NCI-H226 (cell line): ENCODE measurements at regions not wholly inside any gene's neighbourhood (a gene's known extent, or its start where the extent isn't known, plus 50 kb on each side); places are given as distances from the start of the nearest gene placed in this dataset.

ENCODE experiments used
- DNase-seq: peaks from one replicate; pipeline ENCODE4 v3.0.0-alpha.2; 2015

DNA sequence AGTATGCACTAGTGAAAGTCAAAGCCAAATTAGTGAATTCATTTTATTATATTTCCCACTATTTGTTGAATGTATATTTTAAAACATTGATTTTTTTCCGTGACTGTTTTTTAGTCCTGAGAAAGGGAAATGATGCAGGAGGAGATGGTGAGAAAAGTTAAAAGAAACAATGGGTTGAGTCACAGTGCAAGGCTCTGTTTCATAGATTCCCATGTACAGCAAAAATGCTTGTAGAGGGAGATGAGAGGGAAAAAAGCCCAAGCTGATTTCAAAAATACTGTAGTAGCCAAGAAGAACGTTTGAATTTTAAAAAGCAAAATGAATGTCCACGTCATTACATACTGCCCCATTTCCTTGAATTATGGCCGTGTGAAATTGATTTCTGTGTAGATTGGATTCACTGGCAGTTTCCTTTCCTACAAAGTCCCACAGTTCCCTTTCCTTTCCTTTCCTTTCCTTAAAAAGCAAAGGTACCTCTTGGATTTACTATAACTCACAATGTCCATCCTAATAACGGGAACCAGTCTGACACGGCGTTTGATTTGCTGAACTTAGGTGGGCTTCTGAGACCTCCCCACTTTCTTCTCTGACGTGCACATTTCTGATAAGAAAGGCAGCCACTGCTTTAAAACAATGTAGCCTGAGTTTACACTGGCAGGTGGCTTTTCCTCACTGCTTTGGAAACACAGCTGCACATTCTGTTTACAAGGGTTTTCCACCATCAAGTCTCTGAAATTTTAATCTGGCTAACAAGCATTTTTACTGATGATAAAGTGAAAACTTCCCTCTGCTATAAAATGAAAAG, 63.7 kb downstream of the SPCS3 start:
- no peak for DNase-seq

DNA sequence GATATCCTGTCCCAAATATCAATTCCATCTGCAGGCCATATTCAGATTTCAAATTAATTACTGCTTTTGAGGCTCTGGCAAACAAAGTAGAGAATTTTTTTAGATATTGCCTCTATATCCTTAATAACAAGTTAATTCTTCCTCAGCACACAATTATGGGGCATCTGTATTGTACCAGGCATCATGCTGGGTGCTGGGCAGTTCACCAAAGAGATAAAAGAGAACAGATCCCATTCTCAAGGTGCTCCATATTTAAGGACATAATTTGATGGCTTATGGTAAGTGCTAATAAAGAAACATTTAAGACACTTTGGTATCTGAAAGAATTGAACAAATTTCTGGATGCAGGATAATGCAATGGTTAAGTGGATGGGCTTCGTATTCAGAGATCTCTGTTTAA, 65.8 kb downstream of the SPCS3 start:
- DNase-seq: no peak

DNA sequence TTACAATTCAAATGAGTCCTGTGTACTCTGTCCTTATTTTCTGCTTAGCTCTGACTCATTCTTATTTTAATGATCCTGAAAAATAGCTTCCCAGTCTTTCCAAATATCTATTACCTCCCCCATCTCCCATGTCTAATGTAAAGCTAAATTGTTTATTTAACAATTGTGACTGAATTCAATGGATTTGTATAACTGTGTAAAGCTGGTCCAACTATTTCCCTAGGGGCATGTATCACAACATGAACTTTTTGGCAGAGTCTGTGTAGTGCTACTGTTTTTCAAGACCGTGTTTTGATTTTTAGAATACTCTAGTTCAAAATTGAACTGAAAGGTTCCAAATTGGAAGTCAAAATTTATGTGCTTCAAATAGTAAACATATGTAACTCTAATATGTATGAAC, 67.8 kb downstream of the SPCS3 start:
- no peak for DNase-seq

DNA sequence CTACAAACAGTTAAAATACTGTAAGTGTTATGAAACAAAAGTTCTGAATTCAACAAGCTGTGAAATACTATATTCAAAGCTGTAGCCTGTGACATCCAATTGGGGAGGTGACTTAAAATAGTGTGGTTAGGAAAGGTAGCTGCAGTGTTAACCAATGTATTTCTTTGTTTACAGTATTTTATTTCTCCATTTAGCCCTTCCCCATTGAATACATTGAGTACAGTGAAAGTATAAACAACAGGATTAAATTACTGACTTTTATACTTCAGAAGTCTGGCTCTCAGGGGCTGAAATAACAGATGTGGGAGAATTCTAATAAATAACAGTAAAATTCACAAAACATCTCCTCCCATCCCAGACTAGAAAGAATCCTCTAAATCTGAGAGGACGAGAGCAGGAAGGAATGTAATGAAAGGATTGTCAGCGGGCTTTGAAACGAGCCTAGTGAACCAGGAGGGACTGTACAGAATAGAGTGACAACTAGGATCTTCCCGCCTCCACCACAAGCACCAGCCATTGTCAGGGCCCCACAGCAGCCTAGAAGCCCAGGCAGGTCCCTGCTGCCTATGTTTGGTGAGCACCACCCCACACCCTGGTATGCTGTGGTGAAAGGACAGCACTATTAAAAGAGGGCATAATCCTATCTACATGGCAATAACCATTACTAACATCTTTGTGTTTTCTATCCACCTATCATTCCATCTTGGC, 73.7 kb downstream of the SPCS3 start:
- no peak for DNase-seq

DNA sequence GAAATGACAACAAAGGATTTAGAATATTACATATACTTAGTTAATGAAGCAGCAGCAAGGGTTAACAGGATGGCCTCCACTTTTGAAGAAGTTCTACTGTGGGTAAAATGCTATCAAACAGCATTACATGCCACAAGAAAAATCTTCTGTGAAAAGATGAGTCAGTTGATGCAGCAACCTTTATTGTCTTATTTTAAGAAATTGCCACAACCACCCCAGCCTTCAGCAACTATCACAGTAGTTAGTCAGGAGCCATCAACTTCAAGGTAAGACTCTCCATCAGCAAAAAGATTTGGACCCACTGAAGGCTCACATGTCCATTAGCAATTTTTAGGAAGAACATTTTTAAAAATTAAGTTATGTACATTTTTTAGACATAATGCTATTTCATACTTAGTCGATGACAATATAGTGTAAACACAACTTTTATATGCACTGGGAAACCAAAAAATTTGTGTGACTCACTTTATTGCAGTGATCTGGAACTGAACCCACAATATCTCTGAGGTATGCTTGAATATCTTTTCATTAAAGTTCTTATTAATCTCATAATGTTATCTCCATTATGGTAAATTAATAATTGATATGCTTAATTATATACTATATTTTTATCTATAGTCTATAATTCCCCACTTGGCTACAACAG, 81.2 kb downstream of the SPCS3 start:
- DNase-seq: peak; percentile 75

DNA sequence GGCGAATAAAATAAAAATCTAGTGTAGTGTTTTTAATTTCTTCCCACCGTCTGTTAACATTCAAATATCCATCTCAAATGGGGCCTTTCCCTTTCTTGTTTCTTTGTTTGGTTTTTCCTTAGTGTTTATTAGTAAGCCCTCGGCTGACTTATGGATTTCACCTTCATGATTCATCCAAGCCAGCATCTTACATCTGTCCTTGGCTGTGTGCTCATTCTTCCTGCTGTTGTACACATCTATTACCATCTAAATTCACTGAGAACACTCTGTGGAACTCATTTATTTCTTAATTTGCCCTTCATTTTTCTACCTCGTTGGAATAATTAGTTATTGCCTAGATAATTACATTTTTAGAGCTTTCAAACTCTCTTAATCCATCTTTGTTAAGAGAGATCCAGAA, 84.9 kb downstream of the SPCS3 start:
- DNase-seq: peak; percentile 17

DNA sequence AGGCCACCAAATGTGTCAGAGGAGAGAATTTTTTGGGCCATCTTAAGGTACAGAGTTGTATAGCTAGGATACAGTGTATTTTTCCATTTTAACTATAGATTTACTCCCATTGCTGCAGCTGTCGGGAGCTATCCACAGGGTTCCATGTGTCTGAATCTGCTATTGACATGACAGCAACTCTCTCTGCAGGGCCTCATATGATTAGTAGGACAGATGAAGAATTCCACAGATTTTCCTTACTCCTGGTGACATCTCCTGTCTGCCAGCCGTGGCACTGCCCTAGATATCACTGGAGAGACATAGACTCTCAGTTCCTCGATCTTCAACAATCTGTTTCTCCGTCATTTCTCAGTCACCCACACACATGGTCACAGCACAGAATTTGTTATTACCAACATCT, 86.5 kb downstream of the SPCS3 start:
- no peak for DNase-seq

DNA sequence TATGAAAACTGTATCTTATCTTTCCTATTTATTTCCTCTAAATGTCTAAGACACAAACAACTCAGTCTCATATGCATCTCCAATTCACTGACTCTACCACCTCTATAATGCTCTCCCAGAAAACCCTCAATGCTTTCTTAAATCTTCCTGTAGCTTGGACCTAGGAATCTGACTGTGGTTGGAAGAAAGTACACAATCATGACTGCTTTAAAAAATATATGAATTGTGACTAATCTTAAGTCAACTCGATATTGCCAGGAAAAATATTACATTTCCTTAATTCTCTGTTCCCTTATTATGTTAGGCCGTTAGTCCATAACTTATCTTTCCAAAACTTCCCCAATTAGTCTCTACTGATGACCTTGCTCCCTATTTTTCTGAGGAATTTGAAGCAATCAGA, 87.0 kb downstream of the SPCS3 start:
- DNase-seq: no peak

DNA sequence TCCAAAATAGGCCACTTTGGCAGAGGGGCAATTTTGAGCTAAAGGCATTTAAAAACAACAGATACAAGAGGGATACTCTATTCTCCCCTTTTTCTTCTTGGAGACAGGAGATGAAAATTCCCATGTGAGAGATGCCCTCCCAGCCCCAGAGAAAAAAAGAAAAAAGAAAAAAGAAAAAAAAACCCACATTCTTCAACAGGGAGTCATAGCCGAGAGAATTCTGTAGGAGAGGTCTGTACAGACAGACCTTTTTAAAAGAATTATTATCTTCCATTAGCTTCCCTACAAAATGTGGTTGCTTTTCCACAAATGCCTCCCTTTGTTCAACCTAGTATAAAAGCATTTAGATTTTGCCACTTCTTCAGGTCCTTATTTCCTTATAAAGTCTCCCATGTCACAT, 89.9 kb downstream of the SPCS3 start:
- DNase-seq: peak; percentile 33

DNA sequence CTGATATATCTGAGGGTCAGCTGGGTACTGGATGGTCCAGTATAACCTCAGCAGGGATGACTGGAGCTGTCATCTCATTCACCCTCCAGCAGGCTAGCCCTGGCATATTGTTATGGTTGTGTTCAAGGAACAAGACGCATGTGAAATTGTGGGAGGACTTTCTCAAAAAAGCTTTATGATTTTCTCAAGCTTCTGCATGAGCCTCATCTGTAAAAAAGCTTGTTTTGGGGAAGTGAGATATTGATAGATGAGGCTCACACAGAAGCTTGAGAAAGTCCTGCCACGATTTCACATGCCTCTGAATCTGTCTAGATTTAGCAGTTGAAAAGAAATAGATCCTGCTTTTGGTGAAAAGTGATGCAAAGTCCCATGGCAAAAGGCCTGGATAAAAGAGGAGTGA, 93.4 kb downstream of the SPCS3 start:
- no peak for DNase-seq

DNA sequence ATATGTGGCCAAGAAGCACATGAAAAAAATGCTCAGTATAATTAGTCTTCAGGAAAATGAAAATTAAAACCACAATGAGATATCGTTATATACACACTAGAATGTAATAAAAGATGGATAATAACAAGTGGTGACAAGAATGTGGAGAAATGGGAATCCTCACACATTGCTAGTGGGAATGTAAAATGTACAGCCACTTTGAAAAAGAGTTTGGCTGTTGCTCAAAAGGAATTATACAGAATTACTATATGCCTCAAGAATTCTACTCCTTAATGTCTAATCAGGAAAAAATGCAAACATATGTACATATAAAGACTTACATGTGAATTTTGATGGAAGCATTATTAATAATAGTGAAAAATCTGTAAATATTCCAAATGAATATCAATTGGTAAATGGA, 102.2 kb downstream of the SPCS3 start:
- DNase-seq: no peak

DNA sequence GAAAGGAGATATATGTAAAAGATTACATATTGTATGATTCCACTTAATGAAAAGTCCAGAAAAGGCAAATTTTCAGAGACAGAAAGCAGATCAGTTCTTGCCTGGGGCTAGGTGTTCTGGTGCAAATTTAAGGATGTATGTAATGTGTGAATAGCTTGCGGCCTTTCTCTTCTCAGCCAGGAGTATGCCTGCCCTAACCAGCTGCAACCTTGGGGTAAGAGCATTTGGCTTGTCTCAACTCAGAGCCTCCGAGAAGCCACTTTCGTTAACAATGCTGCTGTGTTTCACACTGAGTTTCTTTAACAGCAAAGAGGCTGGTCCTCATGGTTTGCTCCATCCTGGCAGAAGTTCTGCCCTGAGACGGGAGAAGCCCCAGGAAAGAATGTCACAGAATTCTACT, 102.7 kb downstream of the SPCS3 start:
- DNase-seq: no peak

DNA sequence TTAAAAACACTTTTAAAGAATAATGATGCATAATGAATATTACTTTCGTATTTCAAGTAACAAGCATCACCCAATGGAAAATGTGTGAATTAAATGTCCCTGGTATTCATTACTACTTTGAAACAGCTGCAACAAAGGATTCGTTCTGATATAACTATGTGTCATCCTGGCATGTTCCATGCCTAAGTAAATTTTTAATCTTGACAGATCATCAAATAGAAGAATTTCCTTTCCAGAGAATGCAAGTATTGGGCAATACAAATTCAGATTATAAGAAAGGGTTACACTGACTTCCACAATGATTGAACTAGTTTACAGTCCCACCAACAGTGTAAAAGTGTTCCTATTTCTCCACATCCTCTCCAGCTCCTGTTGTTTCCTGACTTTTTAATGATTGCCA, 105.3 kb downstream of the SPCS3 start:
- DNase-seq: peak; percentile 75

DNA sequence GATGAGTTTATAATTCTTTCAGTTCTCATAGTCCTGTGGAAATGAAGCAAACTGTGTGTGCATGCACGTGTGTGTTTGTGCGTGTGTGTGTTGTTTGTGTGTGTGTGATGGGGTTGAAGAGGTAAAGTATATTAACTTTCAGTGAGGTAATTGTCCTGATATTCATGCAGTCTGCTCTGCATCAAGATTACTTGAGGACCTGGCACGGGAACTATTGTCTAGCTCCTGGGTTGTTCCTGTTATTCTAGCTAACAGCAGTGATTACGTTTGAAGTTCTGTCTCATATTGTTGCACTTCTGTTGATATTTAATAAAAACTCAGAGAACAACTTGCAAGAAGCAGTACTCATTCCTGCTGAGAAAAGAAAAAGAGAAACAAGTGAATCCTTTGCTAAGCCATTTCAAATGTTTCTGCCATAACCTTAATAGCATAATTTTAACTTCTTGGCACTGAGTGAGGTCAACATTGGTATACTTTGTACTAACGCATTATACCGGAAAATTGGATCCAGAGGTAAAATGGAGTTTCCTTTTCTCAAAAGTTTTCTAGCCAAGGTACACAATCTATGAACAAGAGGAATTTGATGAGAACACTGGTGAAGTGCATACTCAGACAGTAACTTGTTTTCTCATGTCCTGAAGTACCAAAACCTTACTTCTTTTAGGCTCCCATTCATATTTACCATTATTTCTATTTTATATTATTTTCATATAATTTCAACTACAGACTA, 113.2 kb downstream of the SPCS3 start:
- DNase-seq: no peak

DNA sequence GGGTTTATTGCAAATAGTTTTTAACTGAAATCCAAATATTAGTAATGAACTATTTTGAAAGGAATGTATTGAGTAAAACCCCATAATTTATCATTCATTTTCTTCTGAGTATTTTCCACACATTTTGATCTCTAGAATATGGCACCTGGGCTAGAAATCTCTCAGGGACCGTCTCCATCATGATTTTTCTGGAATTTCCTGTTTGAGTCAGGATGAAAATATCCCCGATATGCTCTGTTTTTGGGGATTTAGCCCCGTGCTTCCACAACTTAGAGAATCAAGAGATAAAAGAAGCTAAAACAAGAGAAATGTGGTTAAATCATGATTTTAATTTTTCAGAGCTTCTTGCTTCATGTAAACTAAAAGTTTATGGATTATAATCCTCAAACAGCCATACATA, 114.2 kb downstream of the SPCS3 start:
- DNase-seq: no peak

DNA sequence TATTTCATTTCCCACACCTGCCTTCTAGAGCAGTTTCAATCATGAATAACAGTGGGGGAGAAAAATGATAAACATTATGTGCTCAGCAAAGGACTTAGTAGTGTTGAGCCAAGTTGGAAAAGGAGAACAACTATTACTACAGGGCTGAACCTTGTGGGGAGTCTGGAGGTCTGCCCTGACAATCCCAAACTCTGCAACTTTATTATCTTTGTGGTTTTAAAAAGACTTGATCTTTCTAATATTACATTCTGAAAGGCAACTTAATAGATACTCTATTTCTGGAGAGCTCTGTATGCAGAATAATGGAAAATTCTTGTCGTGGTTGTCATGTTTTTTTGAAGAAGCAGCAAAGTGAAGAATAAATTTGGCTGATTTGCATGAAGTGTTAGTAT, 116.1 kb downstream of the SPCS3 start:
- DNase-seq: peak; percentile 24

DNA sequence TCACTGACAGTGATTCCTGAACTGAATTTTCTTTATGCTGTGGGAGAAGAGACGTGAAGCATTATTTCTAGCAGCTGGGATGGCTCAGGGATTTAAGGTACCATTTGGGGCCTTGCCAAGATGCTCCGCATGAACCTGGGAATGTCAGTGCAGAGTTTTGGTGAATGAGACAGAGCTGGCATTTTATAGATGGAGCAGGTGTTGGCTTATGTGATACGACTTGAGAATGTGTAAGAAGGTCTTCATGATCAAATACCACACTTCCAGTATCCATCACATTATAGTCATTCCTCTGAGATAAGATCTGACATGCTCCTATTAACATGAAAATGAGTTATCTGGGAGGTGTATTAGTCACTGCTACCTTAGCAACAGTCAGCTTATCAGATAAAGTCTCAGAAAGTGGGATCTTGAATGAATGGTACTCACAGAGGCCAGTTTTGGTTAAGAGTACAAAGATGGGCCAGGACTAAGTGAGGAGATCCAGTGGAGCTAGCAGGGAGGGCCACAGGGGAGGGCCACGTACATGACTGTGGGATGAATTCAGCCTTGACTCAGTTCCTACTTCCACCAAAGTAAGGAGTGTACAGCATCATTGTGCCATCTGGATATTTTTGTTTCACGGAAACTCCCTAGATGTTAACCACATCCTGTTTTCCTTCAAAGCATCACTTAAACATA, 116.7 kb downstream of the SPCS3 start:
- DNase-seq: peak; percentile 87

DNA sequence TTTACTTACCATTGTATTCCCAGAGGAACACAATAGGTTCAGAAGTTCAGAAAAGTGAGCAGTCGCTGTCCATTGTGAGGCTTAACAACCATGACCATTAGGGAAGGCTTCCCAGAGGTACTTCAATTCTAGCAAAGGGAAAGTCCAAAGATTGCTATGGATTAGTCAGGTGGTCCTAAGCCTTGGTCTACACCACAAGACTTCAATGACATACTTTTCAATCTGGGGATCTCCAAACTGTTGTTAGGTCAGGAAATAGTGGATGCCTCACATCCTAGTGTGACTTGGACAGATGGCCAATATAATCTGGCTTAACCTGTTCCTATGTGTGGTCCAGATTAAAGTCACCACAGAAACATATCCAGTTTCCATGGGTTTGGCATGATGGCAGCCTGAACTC, 118.0 kb downstream of the SPCS3 start:
- DNase-seq: no peak

DNA sequence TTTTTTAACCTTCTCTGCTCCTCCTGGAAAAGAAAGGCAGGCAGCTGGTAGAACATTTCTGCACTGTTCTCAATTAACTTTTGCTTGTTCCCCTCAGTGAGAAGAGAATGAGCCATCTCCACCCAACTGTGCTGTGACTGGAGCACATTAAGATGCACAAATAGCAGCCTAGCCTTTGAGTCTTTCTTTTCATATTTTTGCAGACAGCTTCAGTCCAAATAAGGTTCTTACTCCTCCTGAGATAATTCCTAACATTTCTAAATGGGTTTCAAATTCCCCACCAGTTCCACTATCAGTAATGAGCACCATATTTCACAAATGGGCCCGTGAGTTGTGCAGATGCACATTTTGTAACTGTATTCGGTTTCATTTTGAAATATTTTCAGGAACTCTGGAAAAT, 118.6 kb downstream of the SPCS3 start:
- no peak for DNase-seq

DNA sequence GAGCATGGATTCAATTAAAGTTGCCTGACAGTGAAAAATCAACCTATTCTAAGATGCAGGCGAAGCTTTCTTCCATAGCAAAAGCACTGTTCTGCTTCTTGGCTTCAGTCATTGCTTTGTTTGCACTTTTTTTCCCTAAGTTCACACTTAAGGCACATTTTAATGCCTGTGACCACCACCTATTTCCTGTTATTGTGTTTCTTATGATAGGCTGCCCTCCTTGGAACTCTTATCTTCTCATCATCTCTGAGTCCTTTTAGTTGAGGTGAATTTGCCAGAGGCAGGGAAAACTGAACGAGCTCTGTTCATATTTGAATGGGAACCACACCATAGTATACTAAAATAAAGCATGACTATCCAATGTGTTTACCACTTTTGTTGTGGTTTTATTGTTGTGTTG, 119.8 kb downstream of the SPCS3 start:
- DNase-seq: no peak

DNA sequence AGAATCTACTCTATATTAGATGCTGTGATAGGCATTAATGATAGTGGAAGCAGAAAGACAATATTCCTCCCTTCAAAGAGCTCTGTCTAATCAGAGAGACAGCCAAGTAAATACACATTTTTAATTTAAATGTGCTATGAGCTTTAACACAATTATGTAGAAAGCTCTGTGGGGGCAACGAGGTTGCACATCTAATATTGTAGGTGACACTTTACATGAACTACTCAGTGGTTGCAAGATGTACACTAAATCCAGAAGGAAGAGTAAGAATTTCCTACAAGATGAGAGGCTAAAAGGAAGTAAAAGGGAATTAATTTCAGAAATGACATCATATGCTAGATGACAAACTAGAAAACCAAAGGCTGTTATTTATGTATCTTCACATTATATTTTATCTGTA, 120.9 kb downstream of the SPCS3 start:
- DNase-seq: no peak

DNA sequence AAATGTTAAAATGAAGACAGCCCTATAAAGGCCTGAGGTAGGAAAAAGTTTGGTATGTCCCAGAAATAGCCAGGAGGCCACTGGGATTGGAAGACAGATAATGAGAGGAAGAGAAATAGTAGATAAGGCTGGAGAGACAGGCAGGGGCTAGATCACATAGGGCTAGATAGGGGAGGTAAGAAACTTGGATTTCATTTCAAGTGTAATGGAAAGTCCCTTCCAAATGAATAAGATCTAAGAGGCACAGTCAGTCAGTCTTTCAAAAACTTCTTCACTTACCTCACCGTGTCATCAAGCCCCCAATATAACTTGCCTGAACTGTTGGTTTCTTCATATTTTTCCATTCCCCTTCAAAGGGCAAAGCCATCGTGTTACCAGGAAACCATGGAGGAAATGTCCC, 121.8 kb downstream of the SPCS3 start:
- DNase-seq: no peak

DNA sequence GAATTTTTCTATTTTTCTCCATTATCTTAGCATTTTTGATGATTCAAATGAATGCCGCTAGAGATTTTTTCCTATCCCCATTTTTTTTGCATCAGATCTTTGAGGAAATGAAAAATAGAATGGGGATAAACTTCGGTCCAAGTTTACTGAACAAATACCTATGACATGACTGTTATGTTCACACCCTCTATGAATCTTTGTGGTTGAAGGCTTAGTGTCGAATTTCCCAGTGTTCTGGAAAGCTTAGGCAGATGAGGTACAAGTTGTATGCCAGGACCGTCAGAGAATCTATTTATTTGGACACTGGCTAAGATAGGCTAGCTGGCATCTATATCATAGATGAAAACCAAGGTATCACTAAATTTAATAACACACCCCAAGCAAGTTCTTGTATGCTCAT, 123.4 kb downstream of the SPCS3 start:
- DNase-seq: peak; percentile 94
